Immature natural killer cell (primary cell): ENCODE measurements at regions not wholly inside any gene's neighbourhood (a gene's known extent, or its start where the extent isn't known, plus 50 kb on each side); places are given as distances from the start of the nearest gene placed in this dataset.

Source experiments
- DNase-seq, 3 donors: peaks; one replicate each; pipeline ENCODE4 v3.0.0; 2022; ENCODE audit warnings: mixed read lengths in 1 of 3
- H3K27ac Mint-ChIP-seq, 6 donors: one replicate each; pipeline ENCODE4 v1.8.0; 2020; ENCODE audit warnings: mixed read lengths in 6 of 6, mild to moderate bottlenecking in 5 of 6, inconsistent platforms in 4 of 6, moderate library complexity in 3 of 6
- H3K27me3 Mint-ChIP-seq, 3 donors: one replicate each; pipeline ENCODE4 v1.8.0; 2020 to 2021; ENCODE audit warnings: low read depth in 3 of 3, mild to moderate bottlenecking in 3 of 3, mixed read lengths in 3 of 3, moderate library complexity in 3 of 3, inconsistent platforms in 1 of 3
- H3K36me3 Mint-ChIP-seq, 3 donors: one replicate each; pipeline ENCODE4 v1.8.0; 2020; ENCODE audit warnings: mixed read lengths in 3 of 3, inconsistent platforms in 2 of 3, mild to moderate bottlenecking in 2 of 3
- H3K4me1 Mint-ChIP-seq, 2 donors: one replicate each; pipeline ENCODE4 v1.8.0; 2020; ENCODE audit warnings: inconsistent platforms in 2 of 2, mild to moderate bottlenecking in 2 of 2, mixed read lengths in 2 of 2, moderate library complexity in 1 of 2
- H3K4me3 Mint-ChIP-seq, 5 donors: one replicate each; pipeline ENCODE4 v1.8.0; 2020; ENCODE audit warnings: mild to moderate bottlenecking in 5 of 5, mixed read lengths in 5 of 5, inconsistent platforms in 3 of 5, moderate library complexity in 3 of 5
- H3K9me3 Mint-ChIP-seq, 6 donors: one replicate each; pipeline ENCODE4 v1.8.0; 2020; ENCODE audit warnings: mild to moderate bottlenecking in 6 of 6, mixed read lengths in 6 of 6, inconsistent platforms in 4 of 6, moderate library complexity in 3 of 6

DNA sequence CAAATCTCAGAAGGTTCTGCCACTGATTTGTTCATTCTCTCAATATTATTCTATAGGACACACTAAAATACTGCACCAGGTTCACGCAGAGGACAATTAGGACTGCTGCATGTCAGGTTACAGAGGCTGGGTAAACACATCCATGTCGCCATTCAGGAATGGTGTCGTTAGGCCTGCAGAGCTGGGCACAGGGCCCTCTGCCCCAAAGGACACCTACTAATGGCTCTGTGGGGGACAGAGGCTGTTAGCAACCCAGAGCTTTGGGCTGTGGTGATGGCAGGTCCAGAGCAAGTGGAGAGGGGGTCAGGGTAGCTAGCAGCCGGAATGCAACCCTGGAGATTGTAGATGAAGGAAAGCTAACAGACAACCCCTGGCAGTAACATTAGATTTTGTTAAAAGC lies 115.9 kb downstream of the TTC32 start:
- DNase-seq, result no peak
- Mint-ChIP-seq H3K36me3 (no peaks in the 10 kb centered on the region), H3K4me3 (no peak overlapping the region), H3K27ac (no peak overlapping the region), H3K4me1 (no peaks in the 10 kb centered on the region), H3K27me3 (peaks cover 2 to 9% (median 2%) of the 10 kb centered on the region in 3 donors), H3K9me3 (no peaks in the 10 kb centered on the region)

DNA sequence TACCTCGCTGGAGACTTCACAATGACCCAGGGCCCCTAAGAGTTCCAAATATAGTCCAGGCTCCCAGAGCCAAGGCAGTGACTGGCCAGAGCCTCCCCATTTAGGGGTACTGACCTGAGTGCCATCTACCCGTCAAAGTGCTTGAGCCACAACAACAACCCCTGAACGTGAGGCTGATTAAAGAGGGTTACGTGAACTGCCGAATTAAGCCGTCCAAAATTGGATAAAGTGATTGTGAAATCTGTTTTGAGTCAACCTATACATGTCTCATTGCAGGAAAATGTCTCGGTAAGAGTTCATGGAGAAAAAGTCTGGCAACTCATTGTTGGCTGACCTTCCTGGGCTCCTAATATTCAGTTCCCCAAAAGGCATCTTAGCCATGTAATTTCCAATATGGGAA lies 116.3 kb downstream of the TTC32 start:
- H3K4me1 Mint-ChIP-seq, result no peaks in the 10 kb centered on the region
- no peak overlapping the region for H3K4me3 Mint-ChIP-seq
- H3K36me3 Mint-ChIP-seq, result no peaks in the 10 kb centered on the region
- H3K27ac Mint-ChIP-seq, result no peak overlapping the region
- H3K9me3 Mint-ChIP-seq, result no peaks in the 10 kb centered on the region
- DNase-seq, result no peak
- peaks cover 2 to 9% (median 2%) of the 10 kb centered on the region in 3 donors for H3K27me3 Mint-ChIP-seq

DNA sequence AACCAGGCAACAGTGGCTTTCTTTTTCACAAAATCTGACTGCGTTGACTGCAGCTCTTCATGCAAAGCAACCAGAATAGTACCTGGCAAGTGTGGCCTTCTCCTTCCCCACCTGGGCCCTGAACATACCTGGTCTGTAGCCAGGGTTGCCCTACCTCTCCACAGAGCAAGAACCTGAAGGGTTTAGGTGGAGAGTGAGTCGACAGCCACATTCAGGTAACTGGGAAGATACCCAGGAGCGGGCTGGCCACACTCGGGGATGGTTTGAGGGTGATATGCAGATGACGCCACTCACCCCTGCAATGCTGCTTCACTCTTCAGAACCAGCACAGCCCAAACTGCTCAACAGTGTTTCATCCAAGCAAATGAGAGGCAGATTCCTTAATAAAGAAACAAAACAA lies 117.3 kb downstream of the TTC32 start:
- no peaks in the 10 kb centered on the region for H3K4me1 Mint-ChIP-seq
- DNase-seq, result no peak
- H3K27me3 Mint-ChIP-seq, result peaks cover 0 to 11% (median 2%) of the 10 kb centered on the region in 3 donors
- no peak overlapping the region for H3K27ac Mint-ChIP-seq
- no peak overlapping the region for H3K4me3 Mint-ChIP-seq
- no peaks in the 10 kb centered on the region for H3K36me3 Mint-ChIP-seq
- H3K9me3 Mint-ChIP-seq, result no peaks in the 10 kb centered on the region

DNA sequence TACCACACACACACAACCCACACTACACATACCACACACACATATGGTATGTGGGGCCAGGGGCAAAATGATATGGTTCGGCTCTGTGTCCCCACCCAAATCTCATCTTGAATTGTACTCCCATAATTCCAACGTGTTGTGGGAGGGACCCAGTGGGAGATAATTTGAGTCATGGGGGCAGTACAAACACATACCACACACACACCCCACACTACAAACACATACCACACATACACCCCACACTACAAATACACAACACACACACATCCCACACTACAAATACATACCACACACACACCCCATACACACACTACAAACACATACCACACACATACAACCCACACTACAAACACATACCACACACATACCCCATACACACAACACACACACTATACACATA lies 117.8 kb downstream of the TTC32 start:
- no peak overlapping the region for H3K27ac Mint-ChIP-seq
- no peaks in the 10 kb centered on the region for H3K36me3 Mint-ChIP-seq
- H3K4me3 Mint-ChIP-seq, result no peak overlapping the region
- H3K27me3 Mint-ChIP-seq, result peaks cover 0 to 10% (median 5%) of the 10 kb centered on the region in 3 donors
- no peaks in the 10 kb centered on the region for H3K9me3 Mint-ChIP-seq
- no peak for DNase-seq
- H3K4me1 Mint-ChIP-seq, result no peaks in the 10 kb centered on the region

DNA sequence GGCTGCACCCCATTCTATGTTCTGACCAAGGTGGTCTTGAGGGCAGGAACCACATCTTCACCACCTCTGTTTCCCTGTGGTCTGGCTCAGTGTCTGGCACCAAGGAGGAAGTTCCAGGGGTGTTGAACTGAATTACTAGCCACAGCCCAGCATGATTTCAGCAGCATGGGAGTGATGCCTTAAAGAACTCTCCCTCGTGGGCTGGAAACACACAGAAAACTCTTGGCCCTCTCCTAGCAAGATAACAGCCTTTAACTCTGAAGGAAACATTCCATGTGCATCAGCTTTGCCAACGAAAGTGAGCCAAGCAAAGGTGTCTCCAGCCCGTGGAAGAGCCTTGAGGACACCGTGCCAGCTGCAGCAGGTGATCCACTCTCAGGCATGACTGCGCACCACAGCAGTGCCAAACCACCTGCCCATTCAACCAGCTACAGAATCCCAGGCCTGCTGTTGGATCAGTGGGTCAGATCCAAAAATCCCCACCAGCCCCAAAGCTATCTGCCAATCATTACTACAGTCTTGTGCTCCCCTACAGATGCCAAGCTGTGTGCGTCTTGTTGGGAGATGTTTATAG lies 124.8 kb downstream of the TTC32 start:
- DNase-seq, result no peak
- no peaks in the 10 kb centered on the region for H3K36me3 Mint-ChIP-seq
- no peak overlapping the region for H3K27ac Mint-ChIP-seq
- no peaks in the 10 kb centered on the region for H3K9me3 Mint-ChIP-seq
- no peak overlapping the region for H3K4me3 Mint-ChIP-seq
- no peaks in the 10 kb centered on the region for H3K4me1 Mint-ChIP-seq
- peaks cover 0 to 8% (median 8%) of the 10 kb centered on the region in 3 donors for H3K27me3 Mint-ChIP-seq

DNA sequence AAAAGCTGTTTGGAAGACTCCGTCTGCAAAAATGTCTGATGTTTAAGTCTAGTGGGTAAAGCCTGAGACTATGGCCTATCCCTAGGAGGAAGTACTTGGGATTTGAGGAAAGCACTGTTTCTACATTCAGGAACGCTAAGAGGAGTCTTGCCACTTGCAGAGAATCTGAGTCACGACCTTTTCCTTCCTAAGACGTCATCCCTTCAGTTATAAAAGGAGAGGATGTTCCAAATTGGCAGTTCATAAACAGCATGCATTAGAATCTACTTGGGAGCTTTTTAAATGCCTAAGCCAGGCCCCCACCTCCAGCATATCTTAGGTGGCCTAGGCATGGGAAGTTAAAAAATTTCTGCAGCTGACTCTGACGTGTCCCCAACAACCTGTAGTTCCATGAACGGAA lies 125.9 kb downstream of the TTC32 start:
- Mint-ChIP-seq H3K9me3 (no peaks in the 10 kb centered on the region), H3K36me3 (no peaks in the 10 kb centered on the region), H3K27me3 (peaks cover 0 to 8% (median 7%) of the 10 kb centered on the region in 3 donors), H3K4me3 (no peak overlapping the region), H3K4me1 (no peaks in the 10 kb centered on the region), H3K27ac (no peak overlapping the region)
- no peak for DNase-seq

DNA sequence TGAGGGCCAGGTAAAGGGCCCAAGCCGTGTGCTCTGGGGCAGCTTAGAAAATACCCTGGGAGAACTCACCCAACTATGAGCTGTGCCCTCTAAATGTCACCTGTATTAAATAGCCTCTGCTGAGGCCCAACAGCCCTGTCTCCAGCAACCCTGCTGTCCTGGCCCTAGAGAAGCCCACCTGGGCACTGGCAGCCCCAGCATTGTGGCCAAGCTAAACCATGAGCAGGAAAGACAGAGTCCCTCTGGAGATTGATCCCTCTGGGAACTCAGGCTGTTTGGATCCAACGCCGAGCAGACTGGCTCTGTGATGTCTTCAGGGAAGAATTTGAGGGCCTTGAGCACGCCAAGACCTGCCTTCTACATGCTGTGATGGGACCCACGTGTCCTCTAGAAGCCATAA lies 126.5 kb downstream of the TTC32 start:
- no peak for DNase-seq
- Mint-ChIP-seq H3K4me1 (no peaks in the 10 kb centered on the region), H3K27me3 (peaks cover 0 to 8% (median 7%) of the 10 kb centered on the region in 3 donors), H3K36me3 (no peaks in the 10 kb centered on the region), H3K9me3 (no peaks in the 10 kb centered on the region), H3K27ac (no peak overlapping the region), H3K4me3 (no peak overlapping the region)

DNA sequence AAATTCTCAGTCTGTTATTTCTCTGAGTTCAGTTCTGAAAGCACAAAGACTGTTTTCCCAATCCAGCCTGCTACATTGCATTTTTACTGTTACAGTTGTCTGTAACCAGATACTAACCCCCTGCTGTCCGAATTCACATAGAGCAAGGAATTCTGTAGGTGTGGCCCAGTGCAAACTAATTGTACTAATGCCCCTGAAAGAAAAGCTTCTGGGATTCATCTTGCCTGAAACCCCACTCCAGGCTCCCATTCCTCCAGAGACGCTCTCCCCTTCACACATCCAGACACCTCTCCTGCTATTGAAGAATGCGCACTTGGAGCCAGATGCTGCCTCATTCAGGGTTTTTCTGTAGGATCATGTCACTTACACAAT lies 127.0 kb downstream of the TTC32 start:
- H3K27ac Mint-ChIP-seq, result no peak overlapping the region
- H3K27me3 Mint-ChIP-seq, result peaks cover 0 to 8% (median 5%) of the 10 kb centered on the region in 3 donors
- H3K36me3 Mint-ChIP-seq, result no peaks in the 10 kb centered on the region
- no peak overlapping the region for H3K4me3 Mint-ChIP-seq
- H3K4me1 Mint-ChIP-seq, result no peaks in the 10 kb centered on the region
- DNase-seq, result no peak
- H3K9me3 Mint-ChIP-seq, result no peaks in the 10 kb centered on the region

DNA sequence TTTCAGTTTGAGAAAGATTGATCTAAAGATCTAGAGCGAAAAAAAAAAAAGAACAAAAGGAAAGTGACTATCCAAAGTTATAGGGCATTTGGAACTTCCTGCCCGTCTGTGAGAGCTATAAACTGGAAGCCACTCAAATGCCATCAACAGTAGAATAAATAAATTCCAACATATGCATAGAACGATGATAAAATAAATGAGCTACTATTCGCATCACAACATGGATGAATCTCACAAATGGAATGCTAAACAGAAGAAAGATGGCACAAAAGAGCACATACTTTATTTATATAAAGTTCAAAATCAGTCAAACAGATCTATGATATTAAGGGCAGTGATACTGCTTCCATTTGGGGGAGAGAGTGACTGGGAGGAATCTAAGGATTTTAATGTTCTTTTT lies 128.8 kb downstream of the TTC32 start:
- Mint-ChIP-seq H3K27ac (no peak overlapping the region), H3K27me3 (peaks cover 2 to 6% (median 3%) of the 10 kb centered on the region in 3 donors)

DNA sequence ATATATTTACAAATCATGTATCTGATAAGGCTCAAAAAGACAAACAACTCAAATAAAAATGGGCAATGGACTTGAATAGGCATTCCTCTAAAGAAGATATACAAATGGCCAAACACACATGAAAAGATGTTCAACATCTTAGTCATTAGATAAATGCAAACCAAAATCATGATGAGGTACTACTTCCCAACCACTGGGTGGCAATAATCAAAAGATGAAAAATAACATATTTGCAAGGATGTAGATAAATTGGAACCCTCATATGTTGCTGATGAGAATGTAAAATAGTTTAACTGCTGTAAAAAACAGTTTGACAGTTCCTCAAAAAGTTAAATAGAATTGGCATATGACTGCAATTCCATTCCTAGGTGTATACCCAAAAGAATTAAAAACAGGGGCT lies 132.3 kb downstream of the TTC32 start:
- H3K36me3 Mint-ChIP-seq, result no peaks in the 10 kb centered on the region
- peaks cover 0 to 3% (median 0%) of the 10 kb centered on the region in 6 donors for H3K9me3 Mint-ChIP-seq
- no peak for DNase-seq
- H3K27me3 Mint-ChIP-seq, result peaks cover 2 to 4% (median 3%) of the 10 kb centered on the region in 3 donors
- no peak overlapping the region for H3K27ac Mint-ChIP-seq
- H3K4me1 Mint-ChIP-seq, result no peaks in the 10 kb centered on the region
- H3K4me3 Mint-ChIP-seq, result no peak overlapping the region

More for the DNA sequence above, 128.8 kb downstream of the TTC32 start:
- no peaks in the 10 kb centered on the region for H3K9me3 Mint-ChIP-seq
- no peaks in the 10 kb centered on the region for H3K36me3 Mint-ChIP-seq
- DNase-seq, result no peak
- H3K4me1 Mint-ChIP-seq, result no peaks in the 10 kb centered on the region
- no peak overlapping the region for H3K4me3 Mint-ChIP-seq

DNA sequence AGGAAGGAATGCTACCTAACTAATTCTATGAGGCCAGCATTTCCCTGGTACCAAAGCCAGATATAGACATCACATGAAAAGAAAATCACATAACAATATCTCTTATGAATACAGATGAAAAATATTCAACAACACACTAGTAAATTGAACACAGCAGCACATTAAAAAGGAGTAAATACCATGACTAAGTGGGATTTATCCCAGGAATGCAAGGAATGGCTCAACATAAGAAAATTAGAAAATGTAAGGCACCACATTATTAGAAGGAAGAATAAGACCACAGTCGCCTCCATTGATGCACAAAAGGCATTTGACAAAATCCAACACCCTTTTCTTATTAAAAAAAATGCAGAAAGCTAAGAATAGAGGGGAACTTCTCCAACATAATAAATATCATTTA lies 133.9 kb downstream of the TTC32 start:
- Mint-ChIP-seq H3K9me3 (peaks cover 0 to 3% (median 0%) of the 10 kb centered on the region in 6 donors), H3K27me3 (peaks cover 2 to 4% (median 4%) of the 10 kb centered on the region in 3 donors), H3K4me1 (no peaks in the 10 kb centered on the region), H3K27ac (no peak overlapping the region), H3K36me3 (no peaks in the 10 kb centered on the region), H3K4me3 (no peak overlapping the region)
- DNase-seq, result no peak

DNA sequence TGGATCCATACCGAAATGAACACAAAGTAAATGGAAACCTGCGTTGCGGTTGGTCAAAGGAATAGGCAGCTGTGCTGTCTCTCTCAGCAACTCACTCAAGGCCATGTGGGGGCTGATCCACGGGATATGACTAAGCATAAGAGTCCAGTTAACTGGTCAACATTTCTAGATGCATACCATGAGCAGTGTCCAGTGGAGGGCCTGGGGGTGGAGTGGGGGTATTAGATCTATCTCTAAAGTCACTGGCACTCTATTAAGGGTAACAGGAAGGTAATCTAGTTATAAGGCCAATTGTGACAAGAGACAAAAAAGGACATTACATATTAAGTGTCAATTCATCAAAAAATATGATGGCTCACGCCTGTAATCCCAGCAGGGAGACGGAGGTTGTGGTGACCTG lies 136.8 kb downstream of the TTC32 start:
- Mint-ChIP-seq H3K36me3 (no peaks in the 10 kb centered on the region), H3K4me1 (no peaks in the 10 kb centered on the region), H3K27me3 (peaks cover 2 to 8% (median 7%) of the 10 kb centered on the region in 3 donors), H3K27ac (no peak overlapping the region), H3K4me3 (no peak overlapping the region), H3K9me3 (peaks cover 0 to 3% (median under 1%) of the 10 kb centered on the region in 6 donors)
- no peak for DNase-seq

DNA sequence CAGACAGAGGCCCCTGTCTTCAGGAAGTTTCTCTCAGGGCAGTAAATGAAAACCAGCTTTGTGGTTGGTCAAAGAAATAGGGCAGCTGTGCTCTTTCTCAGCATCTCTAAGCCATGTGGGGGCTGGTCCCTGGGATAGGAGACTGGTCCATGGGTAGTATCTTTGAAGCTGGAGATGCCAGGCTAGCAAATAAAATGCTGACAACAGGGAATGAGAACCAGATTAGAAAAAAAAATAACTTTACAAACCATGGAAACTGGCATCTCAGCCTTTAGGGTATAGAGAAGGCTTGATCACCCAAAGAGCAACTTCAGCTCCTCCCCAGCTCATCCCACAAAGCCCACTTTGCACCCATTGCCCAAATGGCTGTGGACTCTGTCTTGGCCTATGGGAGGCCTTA lies 138.1 kb downstream of the TTC32 start:
- Mint-ChIP-seq H3K4me3 (no peak overlapping the region), H3K36me3 (no peaks in the 10 kb centered on the region), H3K4me1 (no peaks in the 10 kb centered on the region), H3K27me3 (peaks cover 0 to 8% (median 8%) of the 10 kb centered on the region in 3 donors), H3K27ac (no peak overlapping the region), H3K9me3 (peaks cover 0 to 4% (median under 1%) of the 10 kb centered on the region in 6 donors)
- no peak for DNase-seq

DNA sequence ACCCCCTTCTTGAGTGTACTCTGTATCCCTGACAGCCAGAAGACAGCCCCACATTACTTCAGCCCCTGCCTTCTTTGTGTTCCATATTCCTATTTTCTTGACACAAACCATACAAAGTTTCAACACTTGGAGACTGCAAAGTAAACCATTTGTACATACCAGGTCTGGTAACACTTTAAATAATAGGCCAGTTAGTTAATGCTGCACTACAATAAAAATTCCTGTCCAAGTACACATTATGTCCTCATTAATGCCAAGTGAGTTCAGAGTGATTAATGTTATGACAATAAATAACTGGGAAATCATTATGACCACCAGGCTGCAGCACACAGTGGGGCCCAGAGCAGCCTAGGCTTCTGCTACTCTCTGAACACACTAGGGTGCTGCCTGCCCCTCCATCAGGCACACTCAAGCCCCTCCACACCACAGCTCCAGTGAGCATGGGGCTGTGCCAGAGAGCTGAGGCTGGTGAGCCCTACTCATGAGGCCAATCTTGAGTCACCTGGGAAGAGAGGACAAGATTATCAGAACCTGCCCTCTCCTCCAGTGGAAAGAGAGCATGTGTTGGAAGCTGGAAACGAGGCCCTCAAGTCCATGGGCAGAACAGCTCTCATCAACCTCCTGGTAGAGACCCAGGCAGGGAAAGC lies 138.7 kb downstream of the TTC32 start:
- peaks cover 0 to 4% (median under 1%) of the 10 kb centered on the region in 6 donors for H3K9me3 Mint-ChIP-seq
- H3K27ac Mint-ChIP-seq, result no peak overlapping the region

DNA sequence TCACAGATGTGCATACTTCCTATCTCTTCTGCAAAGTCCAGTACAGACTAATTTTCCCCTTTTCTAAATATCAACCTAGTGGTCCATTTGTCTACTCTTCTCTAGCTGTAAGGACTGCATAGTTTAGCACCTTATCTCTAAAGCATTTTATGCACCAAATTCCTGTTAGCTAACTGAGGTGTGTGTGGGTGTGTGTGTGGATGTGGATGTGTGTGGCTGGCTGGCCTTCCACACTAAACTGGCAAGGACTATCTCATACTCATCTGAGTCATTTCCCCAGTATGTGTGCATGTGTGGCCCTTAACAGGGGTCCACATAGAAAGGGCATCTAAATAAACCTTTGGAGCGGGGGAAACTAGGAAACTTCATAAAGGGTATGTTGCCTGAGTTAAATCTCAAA lies 139.6 kb downstream of the TTC32 start:
- Mint-ChIP-seq H3K4me1 (no peaks in the 10 kb centered on the region), H3K36me3 (no peaks in the 10 kb centered on the region), H3K4me3 (no peak overlapping the region), H3K27me3 (peaks cover 0 to 6% (median 5%) of the 10 kb centered on the region in 3 donors), H3K27ac (no peak overlapping the region), H3K9me3 (peaks cover 0 to 4% (median 0%) of the 10 kb centered on the region in 6 donors)
- no peak for DNase-seq

More for the DNA sequence above, 138.7 kb downstream of the TTC32 start:
- H3K27me3 Mint-ChIP-seq, result peaks cover 0 to 8% (median 4%) of the 10 kb centered on the region in 3 donors
- no peaks in the 10 kb centered on the region for H3K36me3 Mint-ChIP-seq
- no peaks in the 10 kb centered on the region for H3K4me1 Mint-ChIP-seq
- DNase-seq, result no peak
- H3K4me3 Mint-ChIP-seq, result no peak overlapping the region
